Spinal cord (tissue), 9 donors: ENCODE measurements at regions not wholly inside any gene's neighbourhood (a gene's known extent, or its start where the extent isn't known, plus 50 kb on each side); places are given as distances from the start of the nearest gene placed in this dataset.

Experiments
- DNase-seq, 6 donors: peaks; one replicate each; pipeline versions ENCODE4 v3.0.0 to v3.0.0-alpha.2; 2013 to 2015; ENCODE audit warnings: low spot score in 6 of 6, low read depth in 4 of 6
- H3K27ac ChIP-seq: one replicate; pipeline ENCODE4 v1.5.1; 2013; ENCODE audit warnings: low read depth, low read length, control low read depth
- H3K27me3 ChIP-seq: one replicate; pipeline ENCODE4 v1.6.1; 2013; ENCODE audit warnings: low read length; ENCODE audit not compliant: control insufficient read depth, insufficient read depth
- H3K36me3 ChIP-seq: one replicate; pipeline ENCODE4 v1.6.1; 2013; ENCODE audit warnings: low read length; ENCODE audit not compliant: control insufficient read depth, insufficient read depth
- H3K4me1 ChIP-seq: one replicate; pipeline ENCODE4 v1.6.1; 2013; ENCODE audit warnings: low read length; ENCODE audit not compliant: control insufficient read depth, insufficient read depth
- H3K4me3 ChIP-seq: one replicate; pipeline ENCODE4 v1.5.1; 2013; ENCODE audit warnings: low read depth, low read length, control low read depth
- H3K9me3 ChIP-seq: one replicate; pipeline ENCODE4 v1.6.1; 2013; ENCODE audit warnings: low read length; ENCODE audit not compliant: control insufficient read depth, insufficient read depth
- whole genome bisulfite sequencing: methylation state at CpG from one replicate; pipeline ENCODE4 v1.1.5; 2013; ENCODE audit warnings: missing lambda C conversion rate; ENCODE audit not compliant: insufficient coverage; 5-methylcytosine and 5-hydroxymethylcytosine counted together
- donor health status: healthy.

DNA sequence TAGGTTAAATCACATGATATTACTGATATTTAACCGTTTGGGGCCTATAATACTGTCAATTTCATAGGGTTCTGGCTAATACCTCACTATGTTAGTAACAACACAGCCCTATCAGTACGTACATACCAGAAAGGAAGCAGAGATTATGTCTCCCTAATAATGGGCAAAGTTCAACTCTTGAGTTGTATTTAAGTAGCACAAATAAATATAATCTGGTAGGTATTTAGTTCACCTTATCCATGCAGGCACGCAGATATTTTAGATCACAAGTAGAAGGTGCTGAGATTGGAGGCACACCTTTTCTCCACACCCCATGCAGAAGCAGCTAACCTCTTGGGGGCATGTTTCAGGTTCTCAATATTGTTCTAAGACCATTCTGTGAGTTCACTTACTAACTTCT lies 118.9 kb downstream of the IRS1 start:
- no CpG with 5 or more reads among the region's 3 CpGs for WGBS

DNA sequence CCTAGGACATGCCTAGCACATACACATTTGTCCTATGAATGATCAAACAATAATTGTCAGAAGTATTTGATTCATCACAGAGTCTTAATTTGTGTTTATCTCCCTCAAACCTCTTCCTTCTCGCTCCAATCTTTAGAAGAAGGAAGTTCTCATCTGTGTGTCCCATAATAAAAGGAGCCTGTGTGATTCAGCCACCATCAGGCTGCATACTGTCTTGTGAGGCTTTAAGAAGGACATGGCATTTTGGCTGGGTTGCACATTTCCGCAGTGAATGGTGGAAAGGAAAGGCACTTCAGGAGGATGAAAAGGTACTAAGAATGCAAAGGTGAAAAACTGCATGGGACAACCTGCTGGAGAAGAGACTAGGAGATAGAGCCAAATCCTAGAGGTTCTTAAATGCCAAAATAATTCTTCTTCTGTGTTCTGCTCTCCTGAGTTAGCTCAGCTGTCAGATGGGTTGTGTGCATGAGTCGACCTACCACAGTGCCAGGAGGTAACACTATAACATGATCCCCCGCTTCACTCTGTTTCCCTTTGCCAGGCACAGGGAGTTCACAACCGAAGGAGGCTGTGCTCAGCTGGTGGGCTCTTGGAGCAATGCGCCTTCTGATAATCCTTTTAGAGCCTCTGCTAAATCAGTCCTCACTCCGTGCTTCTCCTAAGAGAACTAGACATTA lies 120.1 kb downstream of the IRS1 start:
- H3K27me3 ChIP-seq, result no peaks in the 10 kb centered on the region
- DNase-seq, result no peak
- H3K36me3 ChIP-seq, result no peaks in the 10 kb centered on the region
- H3K4me1 ChIP-seq, result no peaks in the 10 kb centered on the region
- H3K4me3 ChIP-seq, result no peak overlapping the region
- 82% methylated on average over 4 of the region's 7 CpGs for WGBS
- no peak overlapping the region for H3K27ac ChIP-seq
- H3K9me3 ChIP-seq, result no peaks in the 10 kb centered on the region

More for the DNA sequence above, 118.9 kb downstream of the IRS1 start:
- no peak overlapping the region for H3K27ac ChIP-seq
- DNase-seq, result no peak
- H3K36me3 ChIP-seq, result no peaks in the 10 kb centered on the region
- no peaks in the 10 kb centered on the region for H3K27me3 ChIP-seq
- H3K4me3 ChIP-seq, result no peak overlapping the region
- H3K4me1 ChIP-seq, result no peaks in the 10 kb centered on the region
- no peaks in the 10 kb centered on the region for H3K9me3 ChIP-seq

DNA sequence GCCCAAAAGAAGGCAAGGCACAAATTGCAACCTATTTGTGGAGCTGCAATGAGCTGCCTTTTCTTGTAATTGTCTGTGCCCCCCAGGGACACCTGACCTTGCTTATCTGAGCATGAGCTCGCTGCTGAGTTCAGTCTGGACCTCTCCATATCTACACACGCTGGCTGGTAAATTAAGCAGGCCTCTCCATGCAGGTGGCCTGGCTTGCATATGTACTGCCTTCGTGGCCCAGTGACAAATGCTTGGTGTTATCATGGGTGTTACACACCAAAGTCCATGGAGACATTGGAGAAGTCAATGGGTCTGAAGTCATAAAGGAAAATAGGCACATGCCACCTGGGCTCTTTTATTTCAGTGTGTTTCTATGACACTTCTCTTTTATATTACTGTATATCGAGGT lies 121.2 kb downstream of the IRS1 start:
- 100% methylated on average over 2 of the region's 4 CpGs for WGBS
- H3K9me3 ChIP-seq, result no peaks in the 10 kb centered on the region
- no peak overlapping the region for H3K27ac ChIP-seq
- DNase-seq, result no peak
- H3K27me3 ChIP-seq, result no peaks in the 10 kb centered on the region
- H3K4me1 ChIP-seq, result no peaks in the 10 kb centered on the region
- no peaks in the 10 kb centered on the region for H3K36me3 ChIP-seq
- H3K4me3 ChIP-seq, result no peak overlapping the region

DNA sequence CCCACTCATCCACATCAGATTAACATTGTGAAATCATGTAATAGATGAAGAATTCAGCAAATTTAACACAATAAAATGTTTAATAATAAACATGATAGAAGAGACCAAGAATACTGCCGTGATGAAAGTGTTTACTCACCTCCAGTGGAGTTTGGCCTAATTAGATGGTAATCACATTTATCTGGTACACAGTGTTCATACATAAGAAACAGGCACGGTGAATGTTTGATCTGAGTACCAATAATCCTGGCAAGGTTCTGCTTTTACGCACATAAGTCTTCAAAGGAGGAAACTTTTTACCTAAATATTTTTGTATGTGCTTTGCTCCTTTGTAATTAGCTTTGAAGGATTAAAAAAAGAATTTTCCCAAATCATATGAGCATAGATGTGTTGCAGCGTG lies 122.5 kb downstream of the IRS1 start:
- Histone ChIP-seq H3K36me3 (no peaks in the 10 kb centered on the region), H3K27ac (no peak overlapping the region), H3K27me3 (no peaks in the 10 kb centered on the region), H3K9me3 (no peaks in the 10 kb centered on the region), H3K4me1 (no peaks in the 10 kb centered on the region), H3K4me3 (no peak overlapping the region)
- DNase-seq, result no peak
- WGBS, result no CpG with 5 or more reads among the region's 4 CpGs

DNA sequence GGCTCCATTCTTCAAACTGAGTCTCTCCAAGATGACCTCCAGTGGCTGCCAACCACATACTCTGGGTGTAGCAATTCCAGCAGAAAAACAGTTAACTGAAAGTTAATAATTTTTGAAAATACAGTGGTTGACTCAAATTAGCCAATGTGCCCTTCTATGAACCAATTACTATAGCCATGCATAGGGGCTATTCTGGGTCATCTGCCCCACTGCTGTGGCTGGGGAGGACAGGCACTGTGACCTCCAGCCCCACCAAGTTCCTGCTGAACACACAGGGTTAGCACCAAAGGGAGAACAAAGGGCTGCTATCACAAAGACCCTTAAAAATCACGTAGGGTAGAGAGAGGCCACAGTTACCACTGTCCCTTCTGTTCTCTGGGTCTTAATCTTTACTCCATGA lies 123.0 kb downstream of the IRS1 start:
- Histone ChIP-seq H3K4me3 (no peak overlapping the region), H3K4me1 (no peaks in the 10 kb centered on the region), H3K36me3 (no peaks in the 10 kb centered on the region), H3K27ac (no peak overlapping the region), H3K9me3 (no peaks in the 10 kb centered on the region), H3K27me3 (no peaks in the 10 kb centered on the region)
- no peak for DNase-seq
- WGBS, result no CpG with 5 or more reads among the region's 1 CpG

DNA sequence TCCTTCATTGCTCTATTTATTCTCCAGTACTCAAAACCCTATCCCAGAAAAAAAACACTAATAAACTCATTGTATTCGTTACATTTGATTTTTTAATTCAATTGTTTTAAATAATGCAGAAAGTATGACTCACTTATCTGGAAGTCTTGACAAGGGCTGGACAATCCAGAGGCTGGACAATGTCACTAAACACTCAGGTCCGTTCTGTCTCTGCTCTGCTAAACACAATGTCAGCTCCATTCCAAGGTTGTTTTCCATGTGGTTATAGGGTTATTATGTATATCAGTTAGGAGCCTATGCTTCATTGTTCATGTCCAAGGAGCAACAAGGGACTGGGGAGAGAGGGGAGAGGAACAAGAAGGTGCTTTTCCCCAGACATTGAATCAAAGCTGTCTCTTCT lies 125.5 kb downstream of the IRS1 start:
- Histone ChIP-seq H3K36me3 (no peaks in the 10 kb centered on the region), H3K4me3 (no peak overlapping the region), H3K4me1 (no peaks in the 10 kb centered on the region), H3K9me3 (no peaks in the 10 kb centered on the region), H3K27ac (no peak overlapping the region), H3K27me3 (no peaks in the 10 kb centered on the region)
- WGBS, result no CpG with 5 or more reads among the region's 2 CpGs
- DNase-seq, result no peak

DNA sequence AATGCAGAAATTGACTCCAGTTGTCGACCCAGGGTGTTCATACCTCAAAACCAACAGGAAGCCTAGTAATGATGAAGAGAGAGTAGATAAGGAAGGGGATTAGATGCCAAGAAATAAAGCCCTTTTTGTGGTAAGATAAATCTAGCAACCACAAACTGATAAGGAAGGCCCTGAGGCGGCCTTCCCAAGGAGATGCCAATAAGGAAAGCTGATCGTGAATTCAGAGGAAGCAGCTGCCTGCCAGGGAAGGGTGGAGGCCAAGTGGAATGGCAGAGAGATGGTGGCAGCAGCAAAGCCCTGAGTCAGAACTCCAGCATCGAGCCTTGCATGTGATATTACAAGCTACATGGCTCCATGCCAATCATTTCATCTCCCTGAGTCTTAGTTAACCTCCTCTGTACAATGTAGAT lies 126.3 kb downstream of the IRS1 start:
- no peaks in the 10 kb centered on the region for H3K36me3 ChIP-seq
- DNase-seq, result peak in 1 of 6 donors; percentile 7
- no CpG with 5 or more reads among the region's 4 CpGs for WGBS

DNA sequence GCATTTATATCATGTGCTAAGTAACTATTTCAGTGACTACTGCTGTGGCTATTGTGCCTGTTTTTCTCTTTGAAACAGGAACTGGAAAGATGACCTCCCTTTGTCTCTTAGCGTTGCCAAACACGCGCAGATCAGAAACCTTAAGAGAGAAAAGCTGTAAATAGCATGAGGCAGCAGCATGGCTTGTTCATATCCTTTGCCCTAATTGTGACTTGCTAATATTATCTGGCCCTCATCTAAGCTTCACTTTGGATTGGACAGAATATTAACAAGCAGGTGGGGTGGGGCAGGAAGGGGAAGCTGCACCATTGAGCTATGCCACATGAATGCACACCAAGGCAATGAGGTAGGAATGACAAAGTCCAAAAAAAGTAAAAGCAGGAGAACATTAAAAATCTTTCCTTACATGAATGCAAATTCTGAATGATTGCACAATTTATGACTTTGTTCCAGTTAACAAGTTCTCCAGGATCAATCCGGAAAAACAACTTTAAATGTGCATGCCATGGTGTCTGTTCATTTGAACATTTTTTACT lies 128.4 kb downstream of the IRS1 start:
- no peaks in the 10 kb centered on the region for H3K36me3 ChIP-seq
- H3K4me1 ChIP-seq, result no peaks in the 10 kb centered on the region
- no CpG with 5 or more reads among the region's 4 CpGs for WGBS
- DNase-seq, result no peak
- H3K27ac ChIP-seq, result no peak overlapping the region
- no peak overlapping the region for H3K4me3 ChIP-seq
- H3K27me3 ChIP-seq, result no peaks in the 10 kb centered on the region
- no peaks in the 10 kb centered on the region for H3K9me3 ChIP-seq

More for the DNA sequence above, 126.3 kb downstream of the IRS1 start:
- Histone ChIP-seq H3K9me3 (no peaks in the 10 kb centered on the region), H3K4me3 (no peak overlapping the region), H3K27me3 (no peaks in the 10 kb centered on the region), H3K4me1 (no peaks in the 10 kb centered on the region), H3K27ac (no peak overlapping the region)

DNA sequence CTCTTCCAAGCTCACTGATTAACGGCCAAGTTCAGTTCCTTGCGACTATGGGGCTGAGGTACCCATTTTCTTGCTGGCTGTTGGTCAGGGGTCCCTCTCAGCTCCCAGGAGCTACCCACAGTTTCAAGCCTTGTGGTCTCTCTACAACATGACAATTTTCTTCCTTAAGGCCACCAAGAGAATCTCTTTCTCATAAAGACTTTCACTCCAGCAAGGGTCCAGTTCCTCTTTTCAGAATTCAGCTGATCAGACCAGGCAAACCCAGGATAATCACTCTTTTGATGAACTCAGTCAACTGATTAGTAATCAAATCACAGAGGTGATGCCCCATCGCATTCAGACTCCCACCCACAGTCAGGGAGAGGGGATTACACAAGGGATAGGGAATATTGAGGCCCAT lies 129.7 kb downstream of the IRS1 start:
- no peak overlapping the region for H3K4me3 ChIP-seq
- DNase-seq, result no peak
- H3K27me3 ChIP-seq, result no peaks in the 10 kb centered on the region

DNA sequence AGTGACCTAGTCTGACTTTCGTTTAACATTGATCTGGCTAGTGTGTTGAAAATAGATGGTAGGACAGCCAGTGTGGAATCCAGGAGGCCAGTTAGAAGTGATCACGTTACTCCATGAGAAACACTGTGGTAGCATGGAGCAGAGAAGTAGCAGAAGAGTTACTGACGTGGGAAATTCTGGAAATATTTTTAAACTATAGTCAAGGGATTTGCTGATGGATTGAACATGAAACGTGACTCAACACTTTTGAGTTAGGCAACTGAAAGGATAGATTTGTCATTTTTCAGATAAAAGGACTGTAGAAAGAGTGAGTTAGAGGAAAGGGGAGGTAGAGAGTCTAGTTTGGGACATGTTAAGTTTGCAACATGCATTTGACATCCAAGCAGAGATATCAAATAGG lies 130.4 kb downstream of the IRS1 start:
- H3K36me3 ChIP-seq, result no peaks in the 10 kb centered on the region
- H3K4me3 ChIP-seq, result no peak overlapping the region
- no peaks in the 10 kb centered on the region for H3K4me1 ChIP-seq
- 91% methylated on average over 4 of the region's 4 CpGs for WGBS
- DNase-seq, result no peak
- H3K9me3 ChIP-seq, result no peaks in the 10 kb centered on the region
- H3K27ac ChIP-seq, result no peak overlapping the region
- H3K27me3 ChIP-seq, result no peaks in the 10 kb centered on the region

More for the DNA sequence above, 129.7 kb downstream of the IRS1 start:
- Histone ChIP-seq H3K9me3 (no peaks in the 10 kb centered on the region), H3K36me3 (no peaks in the 10 kb centered on the region), H3K27ac (no peak overlapping the region), H3K4me1 (no peaks in the 10 kb centered on the region)
- 48% methylated on average over 2 of the region's 3 CpGs for WGBS
